H1 (cell line): ENCODE measurements at regions not wholly inside any gene's neighbourhood (a gene's known extent, or its start where the extent isn't known, plus 50 kb on each side); places are given as distances from the start of the nearest gene placed in this dataset.

Source experiments
- CBX5 ChIP-seq: fragments of 300-800, 300-1000 bp; sonication (generic); IDR thresholded peaks from 2 replicates; pipeline ENCODE4 v1.7.1; 2016; ENCODE audit warnings: antibody characterized with exemption, low read length, low read depth
- CTCF ChIP-seq, 3 experiments: IDR thresholded peaks; 1 replicate in 2 of 3; 2 replicates in 1 of 3; pipeline versions ENCODE4 v1.5.1 to v1.6.1; 2011; ENCODE audit warnings: low read length in 3 of 3, mild to moderate bottlenecking in 3 of 3, inconsistent platforms in 2 of 3, low read depth in 1 of 3, moderate library complexity in 1 of 3; ENCODE audit not compliant: insufficient read depth in 1 of 3; ENCODE audit errors: control extremely low read depth in 1 of 3
- E2F6 ChIP-seq: IDR thresholded peaks from 2 replicates; pipeline ENCODE4 v1.6.1; 2012; ENCODE audit warnings: inconsistent platforms
- EZH2 ChIP-seq: fragments of 200-600 bp; sonication (generic); IDR thresholded peaks from 2 replicates; pipeline ENCODE4 v1.7.1; 2012; ENCODE audit warnings: low read depth, mild to moderate bottlenecking, moderate library complexity, low read length, inconsistent platforms; ENCODE audit not compliant: severe bottlenecking
- NRF1 ChIP-seq: IDR thresholded peaks from 2 replicates; pipeline ENCODE4 v1.6.1; 2011; ENCODE audit warnings: mild to moderate bottlenecking, low read depth, low read length, improper control_type of control experiment
- POLR2A ChIP-seq, 2 experiments: IDR thresholded peaks; 1 replicate in 1 of 2; 2 replicates in 1 of 2; pipeline ENCODE4 v1.6.1; 2011; ENCODE audit warnings: low read depth in 2 of 2, low read length in 2 of 2, mild to moderate bottlenecking in 2 of 2; ENCODE audit errors: control extremely low read depth in 1 of 2
- SP4 ChIP-seq: IDR thresholded peaks from 2 replicates; pipeline ENCODE4 v1.6.1; 2012; ENCODE audit warnings: low read length, inconsistent platforms
- SRF ChIP-seq: IDR thresholded peaks from 2 replicates; pipeline ENCODE4 v1.6.1; 2011; ENCODE audit warnings: mild to moderate bottlenecking, low read depth, low read length, moderate library complexity
- TCF12 ChIP-seq: IDR thresholded peaks from 2 replicates; pipeline ENCODE4 v1.6.1; 2011; ENCODE audit warnings: low read depth, mild to moderate bottlenecking, low read length
- TEAD4 ChIP-seq: IDR thresholded peaks from 2 replicates; pipeline ENCODE4 v1.6.1; 2012; ENCODE audit warnings: low read depth, low read length, inconsistent platforms, mixed read lengths

DNA sequence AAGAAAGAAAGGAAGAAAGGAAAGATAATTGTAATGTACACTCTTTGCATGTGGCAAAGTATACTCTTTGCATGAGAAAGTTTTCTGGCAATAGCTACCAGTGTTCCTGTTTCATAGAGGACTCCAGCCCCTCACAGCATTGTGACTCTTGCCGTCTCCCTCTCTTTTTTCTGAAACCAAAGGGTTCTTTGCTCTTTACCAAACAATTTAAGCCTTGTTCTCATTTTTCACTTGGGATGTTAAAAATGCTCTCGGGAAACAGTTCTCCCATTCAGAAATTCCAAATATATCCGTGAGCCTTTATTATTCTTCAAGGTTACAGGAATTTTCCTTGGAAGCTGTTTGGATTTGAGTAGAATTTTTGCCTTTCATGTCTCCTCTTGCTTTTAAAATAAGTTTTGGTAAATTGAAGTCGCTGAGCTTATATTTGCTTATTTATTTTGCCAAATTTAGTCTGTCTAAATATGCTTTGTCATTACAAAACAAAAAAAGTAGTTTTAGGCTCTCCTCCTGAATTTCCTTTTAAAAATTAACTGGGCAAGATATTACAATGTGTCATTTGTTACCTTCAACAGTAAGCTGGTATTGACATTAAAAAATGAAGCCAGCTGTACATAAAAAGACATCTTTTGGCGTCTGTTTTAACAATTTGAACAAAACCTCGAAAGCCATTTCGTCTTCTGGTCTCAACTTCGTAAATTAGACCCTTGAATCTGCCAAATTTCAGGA lies 103.8 kb upstream of the ARMC2 start:
- no peak for TF ChIP-seq SRF
- TF ChIP-seq NRF1, result no peak
- TF ChIP-seq CTCF (IDR thresholded peaks at IDR 0.05; ENCODE audit: control extremely low read depth in 1 of 3, insufficient read depth in 1 of 3, low read depth in 1 of 3, low read length in 3 of 3), result no peak
- TF ChIP-seq TCF12, result no peak
- no peak for TF ChIP-seq POLR2A (IDR thresholded peaks at IDR 0.05; ENCODE audit: control extremely low read depth in 1 of 2, low read depth in 2 of 2, low read length in 2 of 2)
- TF ChIP-seq TEAD4, result no peak
- TF ChIP-seq SP4, result no peak
- TF ChIP-seq CBX5, result no peak
- TF ChIP-seq EZH2, result no peak
- no peak for TF ChIP-seq E2F6
